ENCODE measurements at regions not wholly inside any gene's neighbourhood (a gene's known extent, or its start where the extent isn't known, plus 50 kb on each side); places are given as distances from the start of the nearest gene placed in this dataset.

DNA sequence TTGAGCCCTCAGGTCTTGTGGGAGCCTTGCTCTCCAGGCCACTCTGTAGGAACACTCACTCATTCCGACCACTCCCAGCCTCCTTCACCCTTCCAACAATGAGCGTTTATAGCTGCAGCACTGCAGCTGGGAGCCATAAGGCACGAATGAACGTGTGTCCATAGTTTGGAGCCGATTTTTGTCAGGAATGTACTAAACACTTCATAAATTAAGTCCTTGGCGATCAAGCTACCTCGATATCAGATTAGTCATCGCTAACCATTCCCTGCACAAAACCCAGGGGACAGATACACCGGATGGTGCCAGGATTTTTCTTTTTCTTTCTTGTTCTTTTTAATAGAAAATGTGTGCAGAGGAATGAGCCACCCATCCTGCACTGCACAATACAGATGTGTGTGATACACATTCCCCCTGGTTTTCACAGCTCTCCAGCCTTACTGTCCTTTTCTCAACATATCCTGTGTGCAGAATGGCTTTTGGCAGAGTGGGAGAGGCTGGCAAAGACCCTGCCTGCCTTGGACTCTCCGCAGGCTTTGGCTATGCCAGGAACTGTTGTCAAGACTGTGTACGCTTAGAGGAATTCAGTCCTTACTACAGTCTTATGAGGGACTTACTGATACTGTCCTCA lies 68.4 kb upstream of the ELAC2 start:
- no peak overlapping the region for H3K4me3 ChIP-seq (ENCODE audit: insufficient read depth, low read length, poor library complexity, severe bottlenecking)
- H4K20me1 ChIP-seq (ENCODE audit: low read depth, low read length), result no peaks in the 10 kb centered on the region
- no peak for TF ChIP-seq EZH2phosphoT487 (conservative IDR thresholded peaks at IDR 0.05; ENCODE audit: low read length)
- TF ChIP-seq, protein P1, sequence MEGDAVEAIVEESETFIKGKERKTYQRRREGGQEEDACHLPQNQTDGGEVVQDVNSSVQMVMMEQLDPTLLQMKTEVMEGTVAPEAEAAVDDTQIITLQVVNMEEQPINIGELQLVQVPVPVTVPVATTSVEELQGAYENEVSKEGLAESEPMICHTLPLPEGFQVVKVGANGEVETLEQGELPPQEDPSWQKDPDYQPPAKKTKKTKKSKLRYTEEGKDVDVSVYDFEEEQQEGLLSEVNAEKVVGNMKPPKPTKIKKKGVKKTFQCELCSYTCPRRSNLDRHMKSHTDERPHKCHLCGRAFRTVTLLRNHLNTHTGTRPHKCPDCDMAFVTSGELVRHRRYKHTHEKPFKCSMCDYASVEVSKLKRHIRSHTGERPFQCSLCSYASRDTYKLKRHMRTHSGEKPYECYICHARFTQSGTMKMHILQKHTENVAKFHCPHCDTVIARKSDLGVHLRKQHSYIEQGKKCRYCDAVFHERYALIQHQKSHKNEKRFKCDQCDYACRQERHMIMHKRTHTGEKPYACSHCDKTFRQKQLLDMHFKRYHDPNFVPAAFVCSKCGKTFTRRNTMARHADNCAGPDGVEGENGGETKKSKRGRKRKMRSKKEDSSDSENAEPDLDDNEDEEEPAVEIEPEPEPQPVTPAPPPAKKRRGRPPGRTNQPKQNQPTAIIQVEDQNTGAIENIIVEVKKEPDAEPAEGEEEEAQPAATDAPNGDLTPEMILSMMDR (IDR thresholded peaks at IDR 0.05; ENCODE audit: insufficient read depth, low read length, poor library complexity, severe bottlenecking), result no peak
- H3K36me3 ChIP-seq (ENCODE audit: low read length), result no peaks in the 10 kb centered on the region
- no peaks in the 10 kb centered on the region for H3K9me3 ChIP-seq (ENCODE audit: insufficient read depth, low read length)
- no peaks in the 10 kb centered on the region for H3K9me2 ChIP-seq (replicated peaks; ENCODE audit: insufficient read depth, low read length)
- H3K27me3 ChIP-seq (ENCODE audit: low read length), result no peaks in the 10 kb centered on the region
- H2AFZ ChIP-seq (ENCODE audit: low read depth, low read length, severe bottlenecking), result no peak overlapping the region
- no peak overlapping the region for H3K4me2 ChIP-seq (ENCODE audit: low read depth, low read length, poor library complexity, severe bottlenecking)
- H3K27ac ChIP-seq (ENCODE audit: low read depth, low read length), result no peak overlapping the region
- no peaks in the 10 kb centered on the region for H3K79me2 ChIP-seq (ENCODE audit: insufficient read depth, low read length)
- H3K9ac ChIP-seq (ENCODE audit: low read length), result no peak overlapping the region
- H3F3A ChIP-seq (ENCODE audit: insufficient read depth), result no peaks in the 10 kb centered on the region

- Histone ChIP-seq H3K9ac (ENCODE audit: low read length) (no peak overlapping the region), H3K27ac (ENCODE audit: low read depth, low read length) (no peak overlapping the region), H2AFZ (ENCODE audit: low read depth, low read length, severe bottlenecking) (no peak overlapping the region), H3K4me3 (ENCODE audit: insufficient read depth, low read length, poor library complexity, severe bottlenecking) (no peak overlapping the region), H3K4me2 (ENCODE audit: low read depth, low read length, poor library complexity, severe bottlenecking) (no peak overlapping the region), H3F3A (ENCODE audit: insufficient read depth) (no peaks in the 10 kb centered on the region), H3K79me2 (ENCODE audit: insufficient read depth, low read length) (no peaks in the 10 kb centered on the region), H3K27me3 (ENCODE audit: low read length) (no peaks in the 10 kb centered on the region), H3K9me2 (replicated peaks; ENCODE audit: insufficient read depth, low read length) (no peaks in the 10 kb centered on the region), H4K20me1 (ENCODE audit: low read depth, low read length) (no peaks in the 10 kb centered on the region), H3K36me3 (ENCODE audit: low read length) (no peaks in the 10 kb centered on the region), H3K9me3 (ENCODE audit: insufficient read depth, low read length) (no peaks in the 10 kb centered on the region)
- no peak for TF ChIP-seq EZH2phosphoT487 (conservative IDR thresholded peaks at IDR 0.05; ENCODE audit: low read length)
- TF ChIP-seq, protein P1 (IDR thresholded peaks at IDR 0.05; ENCODE audit: insufficient read depth, low read length, poor library complexity, severe bottlenecking), result no peak
Measured at GRCh38 chr17:13085578-13085977, 67.8 kb upstream of the ELAC2 start.

DNA sequence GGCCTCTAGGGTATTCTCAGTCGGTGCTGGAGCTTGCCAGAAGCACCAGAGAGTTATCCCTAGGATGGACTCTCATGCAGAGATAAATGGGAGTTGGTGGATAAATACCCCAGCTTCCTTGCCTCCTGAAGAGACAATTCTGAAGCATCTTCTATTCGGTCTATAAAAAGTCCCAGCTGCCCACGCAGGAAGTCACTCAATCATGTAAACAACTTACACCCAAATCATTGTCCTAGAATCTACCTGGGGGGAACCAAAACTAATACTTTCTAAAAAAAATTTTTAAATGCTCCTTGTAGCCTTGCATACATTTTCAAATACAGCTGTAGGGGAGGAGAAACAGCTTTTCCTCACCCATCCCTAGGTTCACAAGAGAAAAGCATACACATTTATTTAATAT lies 66.6 kb upstream of the ELAC2 start:
- H3K79me2 ChIP-seq (ENCODE audit: insufficient read depth, low read length), result no peaks in the 10 kb centered on the region
- no peak overlapping the region for H2AFZ ChIP-seq (ENCODE audit: low read depth, low read length, severe bottlenecking)
- H3K4me2 ChIP-seq (ENCODE audit: low read depth, low read length, poor library complexity, severe bottlenecking), result no peak overlapping the region
- no peaks in the 10 kb centered on the region for H4K20me1 ChIP-seq (ENCODE audit: low read depth, low read length)
- no peak for TF ChIP-seq EZH2phosphoT487 (conservative IDR thresholded peaks at IDR 0.05; ENCODE audit: low read length)
- TF ChIP-seq, protein P1 (IDR thresholded peaks at IDR 0.05; ENCODE audit: insufficient read depth, low read length, poor library complexity, severe bottlenecking), result no peak
- no peaks in the 10 kb centered on the region for H3F3A ChIP-seq (ENCODE audit: insufficient read depth)
- no peaks in the 10 kb centered on the region for H3K36me3 ChIP-seq (ENCODE audit: low read length)
- no peaks in the 10 kb centered on the region for H3K27me3 ChIP-seq (ENCODE audit: low read length)
- H3K9ac ChIP-seq (ENCODE audit: low read length), result no peak overlapping the region
- H3K27ac ChIP-seq (ENCODE audit: low read depth, low read length), result no peak overlapping the region
- H3K9me2 ChIP-seq (replicated peaks; ENCODE audit: insufficient read depth, low read length), result no peaks in the 10 kb centered on the region
- H3K9me3 ChIP-seq (ENCODE audit: insufficient read depth, low read length), result no peaks in the 10 kb centered on the region
- H3K4me3 ChIP-seq (ENCODE audit: insufficient read depth, low read length, poor library complexity, severe bottlenecking), result no peak overlapping the region

Measured in SU-DHL-6 (cell line).